HG03442 (cell line): ENCODE measurements at regions not wholly inside any gene's neighbourhood (a gene's known extent, or its start where the extent isn't known, plus 50 kb on each side); places are given as distances from the start of the nearest gene placed in this dataset.
A peak's percentile ranks its signal among the peaks of the same experiment; 100 is the strongest.

ENCODE experiments used
- ATAC-seq: cut with Tn5 transposase; IDR thresholded peaks from one replicate; pipeline ENCODE4 v1.9.1; 2021; ENCODE audit warnings: mild to moderate bottlenecking, moderate library complexity; ENCODE audit not compliant: unreplicated experiment

- ATAC-seq, result peak; percentile 63
Observed at GRCh38 chr9:99513441-99514112, 291.5 kb downstream of the SEC61B start.

DNA sequence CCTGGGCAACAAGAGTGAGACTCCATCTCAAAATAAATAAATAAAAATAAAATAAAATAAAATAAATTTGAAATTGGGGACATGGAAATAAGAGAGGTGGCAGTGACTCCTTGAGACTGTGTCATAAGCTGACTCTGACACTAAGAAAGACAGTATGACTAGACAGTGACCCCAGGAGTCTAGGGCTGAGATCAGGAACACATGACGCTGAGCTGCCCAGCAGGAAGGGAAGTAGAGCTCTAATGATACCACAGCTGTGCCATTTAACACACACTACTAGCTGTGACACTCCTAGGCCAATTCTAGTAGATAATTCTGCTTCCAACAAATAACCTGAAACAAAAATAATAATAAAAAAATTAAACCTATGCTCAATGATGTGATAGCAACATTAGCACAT is 293.0 kb downstream of the SEC61B start:
- peak; percentile 40 for ATAC-seq

- no peak for ATAC-seq
Observed at GRCh38 chr9:99515895-99516656, 294.0 kb downstream of the SEC61B start.

DNA sequence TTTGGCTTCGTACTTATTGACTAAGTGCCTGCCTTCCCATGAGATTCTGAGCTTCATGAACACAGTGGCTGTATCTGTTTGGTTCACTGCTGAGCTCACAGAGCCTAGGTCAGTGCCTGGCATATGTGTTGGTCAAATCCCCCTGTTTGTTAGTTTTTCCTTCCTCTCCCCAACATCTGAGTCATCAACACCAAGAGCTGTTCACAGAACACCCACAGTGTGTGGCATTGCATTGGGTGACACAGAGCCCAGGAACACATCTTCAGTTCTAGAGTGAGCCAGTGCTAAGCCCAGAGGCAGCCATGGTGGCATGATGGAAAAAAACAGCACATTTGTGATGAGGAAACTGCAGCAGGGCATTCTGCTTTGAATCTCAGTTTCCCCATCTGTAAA is 294.6 kb downstream of the SEC61B start:
- no peak for ATAC-seq

DNA sequence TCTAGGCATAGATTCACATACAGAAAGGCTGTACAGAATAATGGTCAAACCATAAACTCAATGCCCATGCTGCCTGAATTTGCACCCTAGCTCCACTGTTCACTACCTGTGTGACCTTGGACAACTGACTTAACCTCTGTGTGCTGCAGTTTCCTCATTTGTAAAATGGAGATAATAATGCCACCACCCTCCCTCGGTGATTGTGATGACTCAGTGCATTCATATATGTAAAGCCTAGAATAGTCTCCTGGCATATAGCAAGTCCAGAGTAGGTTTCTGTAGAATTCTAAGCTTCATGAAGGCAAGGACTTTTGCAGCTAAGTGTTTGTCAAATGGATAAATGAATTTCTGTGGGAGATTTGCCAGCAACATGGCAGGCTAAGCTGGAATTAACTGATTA is 297.8 kb upstream of the NR4A3 start:
- ATAC-seq, result no peak

- no peak for ATAC-seq
Observed at GRCh38 chr9:99531313-99531712, 290.4 kb upstream of the NR4A3 start.

- no peak for ATAC-seq
Observed at GRCh38 chr9:99533421-99533820, 288.3 kb upstream of the NR4A3 start.

GRCh38 chr9:99537996-99538395 is 283.7 kb upstream of the NR4A3 start:
- no peak for ATAC-seq

- no peak for ATAC-seq
Observed at GRCh38 chr9:99544526-99544925, 277.2 kb upstream of the NR4A3 start.

- no peak for ATAC-seq
Observed at GRCh38 chr9:99549441-99549840, 272.2 kb upstream of the NR4A3 start.

DNA sequence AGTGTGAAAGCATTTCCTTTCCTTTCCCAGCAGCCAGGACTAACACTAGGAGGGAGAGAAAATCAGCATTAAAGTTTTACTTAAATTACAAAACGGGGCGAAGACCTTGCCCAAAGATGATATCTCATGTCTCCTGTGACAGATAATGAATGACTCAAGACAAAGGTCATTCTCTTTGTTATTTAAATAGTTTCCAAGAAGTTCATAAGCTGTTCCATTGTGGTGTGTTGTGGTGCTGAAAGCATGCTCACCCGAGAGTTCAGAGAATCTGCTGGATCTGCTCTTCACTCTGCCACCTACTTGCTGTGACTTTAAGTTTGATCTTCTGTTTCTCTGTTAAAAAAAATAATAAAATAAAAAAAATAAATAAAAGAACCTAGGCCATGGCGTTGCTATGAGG is 265.9 kb upstream of the NR4A3 start:
- ATAC-seq, result no peak

DNA sequence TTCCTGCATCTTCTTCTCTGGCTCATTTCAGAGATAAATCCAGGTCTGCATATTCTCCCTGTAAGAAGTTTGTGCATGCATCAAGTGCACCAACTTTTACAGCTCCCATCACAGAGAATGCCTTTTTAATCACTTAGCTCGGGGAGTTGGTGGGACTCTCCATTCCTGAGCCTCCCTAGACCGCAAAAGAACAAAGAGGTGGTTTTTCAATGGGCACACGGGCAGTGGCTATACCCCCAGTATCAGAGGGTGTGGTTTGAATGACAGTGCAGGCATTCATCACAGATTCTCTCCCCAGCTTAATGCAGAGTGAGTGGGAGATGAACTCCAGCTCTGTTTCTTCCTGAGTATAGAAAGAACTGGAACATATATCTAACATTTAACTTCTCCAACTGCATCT is 264.7 kb upstream of the NR4A3 start:
- no peak for ATAC-seq

- ATAC-seq, result no peak
Observed at GRCh38 chr9:99557816-99558215, 263.9 kb upstream of the NR4A3 start.

DNA sequence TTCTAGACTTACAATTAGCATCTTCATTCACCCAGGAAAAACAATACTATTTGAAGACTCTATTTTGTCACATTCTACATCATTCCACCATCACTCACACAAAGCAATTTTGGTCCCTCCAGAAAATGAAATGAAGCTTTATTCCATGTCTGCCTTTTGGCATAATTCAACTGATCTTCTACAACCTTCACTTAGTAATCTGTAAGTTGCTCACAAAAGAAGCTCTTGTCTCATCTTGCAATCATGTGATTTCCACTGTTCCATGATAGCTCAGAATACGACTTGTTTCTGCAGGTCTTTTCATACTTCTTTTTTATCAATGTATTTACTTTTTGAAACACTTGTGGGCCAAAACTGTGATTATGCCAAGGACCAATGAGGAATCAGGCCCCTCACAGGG is 261.9 kb upstream of the NR4A3 start:
- no peak for ATAC-seq

GRCh38 chr9:99560561-99560960 is 261.1 kb upstream of the NR4A3 start:
- ATAC-seq, result no peak

GRCh38 chr9:99561509-99561917 is 260.2 kb upstream of the NR4A3 start:
- ATAC-seq, result no peak

DNA sequence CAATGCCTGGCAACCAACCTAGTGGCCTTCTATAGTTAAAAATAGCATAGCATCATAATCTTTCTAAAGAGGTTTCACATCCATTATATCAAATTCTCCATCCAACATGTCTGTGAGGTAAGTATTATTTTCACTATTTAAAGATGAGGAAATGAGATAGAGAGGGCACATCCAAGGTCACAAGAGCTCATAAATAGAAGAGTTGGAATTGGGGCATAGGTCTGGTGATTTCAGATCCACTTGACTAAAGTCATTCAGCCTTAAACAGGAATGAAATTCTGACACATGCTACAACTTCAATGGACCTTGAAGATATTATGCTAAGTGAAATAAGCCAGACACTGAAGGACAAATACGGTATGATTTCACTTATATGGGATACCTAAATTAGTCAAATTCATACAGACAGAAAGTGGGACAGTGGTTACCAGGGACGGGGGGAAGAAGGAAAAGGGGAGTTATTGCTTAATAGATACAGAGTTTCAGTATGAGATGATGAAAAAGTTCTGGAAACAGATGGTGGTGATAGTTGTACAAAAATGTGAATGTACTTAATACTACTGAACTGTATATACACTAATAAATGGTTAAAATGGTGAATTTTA is 259.6 kb upstream of the NR4A3 start:
- ATAC-seq, result no peak

GRCh38 chr9:99563364-99563763 is 258.3 kb upstream of the NR4A3 start:
- ATAC-seq, result no peak

GRCh38 chr9:99565203-99565602 is 256.5 kb upstream of the NR4A3 start:
- no peak for ATAC-seq

- ATAC-seq, result no peak
Observed at GRCh38 chr9:99567436-99567835, 254.2 kb upstream of the NR4A3 start.

DNA sequence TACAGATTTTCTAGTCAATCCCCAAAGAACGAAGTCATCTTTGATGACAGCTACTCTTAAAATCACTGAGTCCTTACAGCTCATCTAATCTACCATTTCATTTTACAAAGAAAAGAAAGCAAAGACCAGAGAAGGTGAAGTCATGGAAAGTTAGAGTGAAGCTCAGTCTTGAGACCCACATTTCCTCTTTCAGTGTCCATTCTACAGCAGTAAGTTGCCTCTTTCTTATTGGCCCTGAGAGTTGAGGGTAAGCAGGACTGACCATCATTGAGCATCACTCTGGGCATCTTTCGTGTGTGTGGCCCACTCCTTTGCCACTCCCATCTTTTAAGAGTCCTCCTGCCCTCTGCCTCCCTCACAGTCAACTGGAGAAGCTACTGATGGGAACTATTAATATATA is 251.8 kb upstream of the NR4A3 start:
- ATAC-seq, result no peak

GRCh38 chr9:99572567-99572966 is 249.1 kb upstream of the NR4A3 start:
- ATAC-seq, result no peak
